ENCODE measurements at regions not wholly inside any gene's neighbourhood (a gene's known extent, or its start where the extent isn't known, plus 50 kb on each side); places are given as distances from the start of the nearest gene placed in this dataset.
"Not testable (repeated sequence)": the region's sequence is repeated elsewhere in the genome, so short reads cannot be mapped to it uniquely, and the experiment has no call there.

DNA sequence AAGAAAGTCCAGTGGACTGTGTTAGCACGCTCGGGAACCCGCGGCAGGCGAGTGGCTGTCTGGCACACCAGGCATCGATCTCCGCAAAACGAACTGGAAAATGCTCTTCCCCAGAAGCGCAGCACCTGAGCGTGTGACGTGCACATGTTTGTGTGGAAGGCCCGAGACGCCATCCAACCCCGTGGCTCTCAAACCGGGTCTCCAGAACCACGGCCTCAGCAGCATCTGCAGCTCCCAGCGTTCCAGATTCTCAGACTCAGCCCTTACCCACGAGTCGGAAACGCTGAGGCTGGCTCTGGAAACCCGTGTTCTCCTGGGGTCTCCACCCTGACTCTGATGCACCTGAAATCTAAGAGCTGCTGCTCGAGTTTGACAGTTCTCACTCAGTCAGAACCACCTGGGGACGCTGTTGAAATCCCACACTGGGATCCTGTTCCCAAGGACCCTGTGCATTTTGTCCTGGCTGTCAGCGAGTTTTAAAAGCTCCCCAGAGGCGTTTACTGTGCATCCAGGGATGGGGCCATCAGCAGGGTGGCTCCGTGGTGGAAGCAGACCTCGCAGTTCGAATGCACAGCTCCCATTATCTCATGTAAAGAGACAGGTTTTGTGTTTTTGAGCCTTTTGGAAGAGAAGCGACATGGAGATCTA lies 69.0 kb downstream of the DLL1 start:
- no peak for DNase-seq
- no peak for ATAC-seq
- intact Hi-C loops (cut with micrococcal nuclease), result no loop called here

DNA sequence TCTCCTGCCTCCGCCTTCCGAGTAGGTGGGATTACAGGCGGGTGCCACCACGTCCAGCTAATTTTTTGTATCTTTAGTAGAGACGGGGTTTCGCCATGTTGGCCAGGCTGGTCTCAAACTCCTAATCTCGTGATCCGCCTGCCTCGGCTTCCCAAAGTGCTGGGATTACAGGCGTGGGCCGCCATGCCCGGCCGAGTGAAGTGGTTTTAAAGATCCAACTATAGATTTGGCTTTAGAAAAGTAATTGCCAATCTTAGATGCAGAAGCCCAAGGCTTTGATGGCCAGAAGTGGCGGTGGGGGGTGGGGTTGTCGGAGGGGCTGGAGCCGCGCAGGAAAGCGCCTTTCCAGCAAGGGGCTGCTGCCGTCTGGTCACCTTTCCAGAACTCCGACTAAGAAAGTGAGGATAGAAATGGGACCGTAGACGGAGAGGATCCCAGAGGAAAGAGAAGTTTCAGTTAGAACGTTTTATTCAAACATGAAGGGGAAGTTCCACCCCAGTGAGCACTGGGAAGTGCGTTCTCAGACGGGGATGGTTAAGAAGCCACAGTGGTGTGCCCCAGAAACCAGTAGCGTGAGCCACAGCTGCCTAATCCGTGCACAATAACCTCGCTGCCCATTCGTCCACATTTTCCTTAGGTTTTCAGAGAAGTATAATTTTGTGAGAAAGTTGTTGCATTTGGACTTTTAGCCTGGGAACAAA lies 69.7 kb downstream of the DLL1 start:
- ATAC-seq, result no peak
- intact Hi-C loops (cut with micrococcal nuclease), result no loop called here
- DNase-seq, result no peak

DNA sequence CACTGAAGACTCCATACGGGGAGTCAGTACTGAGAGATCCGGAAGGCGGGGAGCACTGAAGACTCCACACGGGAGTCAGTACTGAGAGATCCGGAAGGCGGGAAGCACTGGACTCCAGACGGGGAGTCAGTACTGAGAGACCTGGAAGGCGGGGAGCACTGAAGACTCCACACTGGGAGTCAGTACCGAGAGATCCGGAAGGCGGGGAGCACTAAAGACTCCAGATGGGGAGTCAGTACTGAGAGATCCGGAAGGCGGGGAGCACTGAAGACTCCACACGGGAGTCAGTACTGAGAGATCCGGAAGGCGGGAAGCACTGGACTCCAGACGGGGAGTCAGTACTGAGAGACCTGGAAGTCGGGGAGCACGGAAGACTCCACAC lies 77.2 kb downstream of the DLL1 start:
- intact Hi-C loops (cut with micrococcal nuclease); ATAC-seq: not testable (repeated sequence)

DNA sequence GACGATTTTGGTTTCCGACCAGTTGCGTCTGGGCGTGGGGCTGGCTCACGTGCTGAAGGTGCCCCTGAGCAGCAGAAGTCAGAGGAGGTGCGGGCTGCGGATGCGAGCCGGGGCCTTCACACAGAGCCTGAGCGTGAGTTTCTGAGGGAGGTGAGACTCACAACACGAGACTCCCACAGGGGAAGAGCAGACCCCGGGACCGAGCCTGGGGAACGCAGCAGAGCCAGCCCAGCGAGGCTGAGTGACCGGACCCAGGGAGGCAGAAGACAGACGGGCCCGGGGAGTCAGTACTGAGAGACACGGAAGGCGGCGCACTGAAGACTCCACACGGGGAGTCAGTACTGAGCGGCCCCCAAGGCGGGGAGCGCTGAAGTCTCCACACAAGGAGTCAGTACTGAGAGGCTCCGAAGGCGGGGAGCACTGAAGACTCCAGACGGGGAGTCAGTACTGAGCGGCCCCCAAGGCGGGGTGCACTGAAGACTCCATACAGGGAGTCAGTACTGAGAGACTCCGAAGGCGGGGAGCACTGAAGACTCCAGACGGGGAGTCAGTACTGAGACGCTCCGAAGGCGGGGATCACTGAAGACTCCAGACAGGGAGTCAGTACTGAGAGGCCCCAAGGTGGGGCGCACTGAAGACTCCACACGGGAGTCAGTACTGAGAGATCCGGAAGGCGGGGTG lies 77.8 kb downstream of the DLL1 start:
- no peak for DNase-seq
- intact Hi-C loops (cut with micrococcal nuclease), result no loop called here
- no peak for ATAC-seq

More for the DNA sequence above, 77.2 kb downstream of the DLL1 start:
- not testable (repeated sequence) for DNase-seq

DNA sequence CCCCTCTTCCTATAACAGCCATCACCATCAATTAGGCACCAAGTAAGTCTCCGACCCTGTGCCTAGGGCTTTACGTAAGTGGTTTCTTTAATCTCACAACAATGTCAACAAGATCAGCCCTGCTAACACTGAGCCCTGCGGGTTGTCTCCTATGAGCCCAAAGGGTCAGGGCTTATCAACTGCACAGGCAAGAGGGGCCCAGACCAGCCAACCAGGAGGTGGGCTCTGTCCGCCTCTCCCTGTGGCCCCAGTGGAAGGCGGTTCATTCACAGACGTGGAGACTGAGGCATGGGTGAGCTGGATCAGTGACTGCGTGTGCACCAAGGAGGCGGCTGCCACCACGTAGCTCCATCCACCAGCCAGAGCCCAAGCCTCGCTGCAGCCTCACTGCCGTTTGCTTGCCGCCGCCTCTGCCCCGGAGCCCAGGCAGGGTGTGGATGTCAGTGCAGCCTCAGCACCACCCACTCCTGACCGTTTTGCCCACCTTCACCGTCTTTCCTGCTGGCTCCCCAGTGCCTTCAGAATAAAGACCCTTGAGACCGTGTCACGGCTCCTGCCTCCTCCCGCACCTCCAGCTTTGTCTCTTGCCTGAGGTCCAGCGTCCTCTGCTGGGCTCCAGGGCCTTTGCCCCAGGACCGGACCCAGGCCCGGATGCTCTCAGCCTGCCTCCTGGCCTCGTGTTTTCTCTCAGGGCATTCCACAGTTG lies 78.7 kb downstream of the DLL1 start:
- ATAC-seq, result no peak
- DNase-seq, result no peak
- intact Hi-C loops (cut with micrococcal nuclease), result no loop called here

DNA sequence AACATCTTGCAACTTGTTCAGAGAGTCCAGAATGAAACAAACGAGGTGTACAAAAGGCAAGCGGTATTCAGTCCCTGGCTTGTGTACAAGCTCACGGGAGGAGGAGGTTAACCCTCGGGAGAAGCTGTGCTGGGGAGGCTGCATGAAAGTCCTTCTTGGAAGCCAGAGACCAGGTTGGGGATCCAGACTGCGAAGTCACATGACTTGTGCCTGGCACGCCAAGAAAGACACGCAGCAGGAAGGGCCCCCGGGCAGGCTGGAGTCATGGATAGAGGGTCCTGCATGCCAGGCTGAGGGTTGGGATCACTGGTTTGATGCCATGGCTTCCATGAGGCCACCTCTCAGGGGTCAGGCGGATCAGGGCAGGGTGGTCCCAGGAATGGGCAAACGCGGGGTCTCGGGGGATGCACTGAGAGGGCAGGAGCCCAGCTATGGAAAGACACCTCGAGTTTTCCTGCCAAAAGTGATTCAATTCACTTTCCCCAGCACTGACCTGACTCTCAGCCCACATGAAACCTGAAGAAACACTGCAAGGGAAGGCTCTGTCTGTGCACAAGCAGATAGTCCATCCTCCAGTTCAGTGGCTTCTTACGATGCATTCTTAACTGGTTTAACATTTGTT lies 79.4 kb downstream of the DLL1 start:
- DNase-seq (no peak), ATAC-seq (no peak)
- intact Hi-C loops (cut with micrococcal nuclease), result no loop called here

DNA sequence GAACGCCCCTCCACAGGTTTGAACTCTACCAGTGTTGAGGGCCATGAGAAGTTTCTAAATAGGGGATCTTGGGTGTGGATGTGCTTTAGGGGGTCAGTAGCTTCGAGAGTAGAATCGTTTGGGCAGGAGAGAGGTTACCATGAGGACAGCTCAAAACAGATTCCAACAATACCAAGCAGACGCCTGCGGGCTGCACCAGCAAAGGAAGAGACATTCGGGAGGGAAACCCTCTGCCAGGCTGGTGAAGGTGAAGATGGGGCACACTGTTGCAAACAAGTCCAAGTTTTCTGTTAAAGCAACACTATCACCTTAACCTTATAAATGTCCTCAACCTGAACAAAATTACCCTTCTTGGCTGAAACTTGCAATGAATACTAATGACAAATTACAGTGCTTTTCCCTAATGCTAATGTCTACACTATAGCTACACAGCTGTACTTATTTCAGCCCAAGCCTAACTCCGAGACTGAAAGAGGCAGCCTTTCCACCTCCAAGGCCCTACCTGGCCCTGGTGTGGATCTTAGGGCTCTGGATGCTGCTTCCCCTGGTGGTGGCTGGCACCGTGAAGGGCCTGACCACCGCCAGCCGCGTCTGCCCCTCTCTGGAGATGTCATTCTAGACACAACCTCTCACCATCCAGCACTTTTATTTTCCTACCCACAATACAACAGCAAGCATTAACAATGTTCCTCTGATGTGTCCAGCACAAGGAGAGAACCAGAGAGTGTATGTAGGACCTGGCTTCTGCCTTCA lies 80.1 kb downstream of the DLL1 start:
- intact Hi-C loops (cut with micrococcal nuclease), result no loop called here
- no peak for ATAC-seq
- DNase-seq, result no peak

DNA sequence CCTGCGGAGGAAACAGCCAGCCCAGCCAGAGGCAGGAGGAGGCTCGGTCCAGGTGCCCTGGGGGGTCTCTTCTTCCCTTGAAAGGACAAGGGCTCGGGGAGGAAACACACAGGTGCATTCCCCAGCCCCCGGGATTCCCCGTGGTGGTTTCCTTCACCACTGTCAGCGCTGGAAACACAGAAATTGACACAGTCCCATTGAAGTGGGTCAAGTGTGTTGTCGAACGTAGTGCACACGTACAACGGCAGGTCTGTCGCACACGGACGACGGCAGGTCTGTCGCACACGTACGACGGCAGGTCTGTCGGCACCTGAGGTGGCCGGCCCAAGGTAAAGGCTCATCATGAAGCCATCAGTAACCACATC lies 80.9 kb downstream of the DLL1 start:
- DNase-seq (peak; percentile 19), ATAC-seq (no peak)
- intact Hi-C loops (cut with micrococcal nuclease), result no loop called here

DNA sequence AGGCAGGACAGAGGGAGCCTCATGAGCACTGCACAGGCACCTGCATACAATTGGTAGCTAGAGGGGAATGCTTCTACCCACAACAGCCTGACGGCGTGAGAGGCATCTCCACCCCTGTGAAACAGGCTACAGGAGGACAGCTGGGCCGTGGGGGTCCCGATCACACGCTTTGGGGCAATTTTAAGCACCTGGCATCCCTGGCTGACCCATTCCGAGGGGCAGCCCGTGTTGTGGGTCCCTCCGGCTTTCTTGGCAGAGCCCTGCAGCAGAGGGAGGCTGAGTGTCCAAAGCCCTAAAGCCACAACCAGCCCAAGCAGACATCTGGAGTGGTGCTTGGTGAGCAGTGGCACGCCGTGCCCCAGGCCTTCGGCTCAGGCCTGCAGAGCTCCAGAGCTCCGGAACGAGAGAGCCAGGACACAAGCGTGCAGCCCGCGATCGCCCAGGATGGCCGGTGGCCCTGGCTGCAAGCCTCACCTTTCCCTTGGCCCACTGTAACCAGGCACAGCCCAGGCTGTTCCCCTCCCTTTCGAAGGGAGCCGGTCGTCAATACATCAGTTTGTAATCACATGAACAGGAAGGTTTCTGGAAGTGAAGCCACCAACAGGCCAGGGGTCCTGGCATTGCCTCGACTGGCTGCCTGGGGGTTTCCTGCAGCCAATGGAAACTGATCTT lies 81.4 kb downstream of the DLL1 start:
- intact Hi-C loops (cut with micrococcal nuclease), result no loop called here
- no peak for ATAC-seq
- DNase-seq, result peak; percentile 26

DNA sequence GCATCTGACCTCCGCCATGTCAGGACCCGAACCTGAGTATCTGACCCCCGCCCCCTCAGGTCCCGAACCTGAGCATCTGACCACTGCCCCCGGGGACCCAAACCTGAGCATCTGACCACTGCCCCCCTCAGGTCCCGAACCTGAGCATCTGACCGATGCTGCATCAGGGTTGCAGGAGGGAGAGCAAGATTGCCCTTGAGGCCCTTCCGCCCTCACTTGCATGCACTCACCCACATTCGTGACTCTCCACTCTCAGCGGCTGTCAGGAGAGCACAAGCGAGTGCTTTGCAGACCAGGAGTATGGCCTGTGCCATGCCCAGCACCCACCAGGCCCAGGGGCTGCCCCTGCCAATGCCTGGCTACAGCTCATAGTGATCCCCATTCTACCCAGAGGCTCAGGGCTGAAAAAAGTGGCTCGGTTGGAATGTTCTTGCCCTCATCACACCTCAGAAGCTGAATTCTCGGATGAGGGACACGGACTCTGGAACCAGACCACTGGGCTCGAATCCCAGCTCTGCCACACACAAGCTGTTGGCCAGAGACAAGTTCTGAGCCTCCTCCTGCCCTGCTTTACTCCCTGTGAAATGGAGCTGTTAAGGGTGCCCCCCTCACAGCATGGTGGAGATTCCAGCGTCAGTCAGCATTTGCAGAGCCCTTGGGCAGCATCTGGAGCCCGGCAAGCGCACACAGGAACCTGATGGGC lies 82.1 kb downstream of the DLL1 start:
- intact Hi-C loops (cut with micrococcal nuclease), result no loop called here
- DNase-seq, result peak; percentile 10

DNA sequence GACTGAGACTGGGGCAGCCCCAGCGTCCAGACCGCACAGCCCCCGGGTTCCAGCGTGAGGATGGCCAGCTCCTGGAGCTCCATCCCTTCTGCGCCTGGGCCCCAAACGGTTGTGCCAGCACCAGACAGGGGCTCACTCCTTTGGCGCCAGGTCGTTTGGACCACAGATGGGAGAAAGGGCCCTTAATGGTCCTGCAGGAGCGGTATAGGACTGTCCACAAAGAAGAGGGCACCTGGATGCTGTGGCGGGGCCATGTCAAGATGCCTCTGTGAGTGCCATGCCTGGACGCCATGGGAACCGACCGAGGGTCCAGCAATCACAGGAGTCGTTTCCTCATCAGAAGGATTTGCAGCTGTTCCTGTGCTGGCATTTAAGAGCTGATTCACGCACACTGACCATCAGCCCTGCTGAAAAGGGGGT lies 82.7 kb downstream of the DLL1 start:
- ATAC-seq, result no peak
- DNase-seq, result peak; percentile 13
- intact Hi-C loops (cut with micrococcal nuclease), result no loop called here

More for the DNA sequence above, 82.1 kb downstream of the DLL1 start:
- no peak for ATAC-seq

DNA sequence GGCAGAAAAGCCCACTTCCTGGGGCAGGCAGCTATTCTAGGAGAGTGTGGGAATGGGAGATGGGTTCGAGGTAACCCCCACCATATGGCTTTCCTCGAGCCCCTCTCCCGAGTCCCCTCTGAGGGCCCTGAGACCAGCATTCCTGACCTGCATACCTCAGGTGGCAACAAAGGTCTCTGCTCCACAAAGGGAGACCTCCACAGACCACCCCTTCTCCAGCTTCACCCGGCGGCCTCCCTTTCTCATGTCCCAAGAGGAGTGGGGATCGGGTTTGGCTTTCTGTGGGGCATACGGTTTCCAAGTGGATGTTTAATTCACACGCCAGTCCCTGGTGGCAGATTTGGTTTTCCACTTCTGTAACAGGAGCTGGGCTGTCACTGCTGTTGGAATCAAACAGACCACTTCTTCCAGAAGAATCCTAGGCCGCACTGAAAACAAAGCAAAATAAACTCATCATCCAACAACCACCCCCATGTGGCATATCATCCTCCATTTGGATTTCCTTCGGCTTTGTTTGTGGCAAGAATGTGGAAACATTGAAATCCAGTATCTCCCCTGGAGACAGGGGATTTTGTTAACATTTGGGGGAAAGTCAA lies 83.2 kb downstream of the DLL1 start:
- no peak for DNase-seq
- intact Hi-C loops (cut with micrococcal nuclease), result no loop called here

DNA sequence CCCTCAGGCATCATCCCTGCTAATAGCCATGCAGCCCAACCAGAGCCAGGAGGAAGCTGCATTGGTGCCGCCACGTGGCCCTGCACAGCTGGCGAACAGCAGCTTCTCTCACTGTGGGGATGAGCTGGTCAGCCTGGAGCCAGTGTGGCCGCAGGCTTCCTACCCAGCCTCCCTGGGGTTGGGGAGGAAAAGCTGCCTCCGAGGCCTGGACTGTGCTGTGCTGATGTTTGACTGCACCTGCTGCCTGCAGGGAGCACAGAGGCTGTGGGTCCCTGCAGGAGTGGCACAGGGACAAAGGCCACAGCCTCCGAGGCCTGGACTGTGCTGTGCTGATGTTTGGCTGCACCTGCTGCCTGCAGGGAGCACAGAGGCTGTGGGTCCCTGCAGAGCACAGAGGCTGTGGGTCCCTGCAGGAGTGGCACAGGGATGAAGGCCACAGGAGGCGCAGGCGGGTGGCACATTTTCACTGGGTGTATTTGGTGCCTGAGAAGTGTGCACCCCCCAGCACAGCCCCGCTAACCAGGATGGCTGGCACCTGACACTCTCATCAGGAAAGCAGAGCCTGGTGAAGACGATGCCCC lies 83.9 kb downstream of the DLL1 start:
- intact Hi-C loops (cut with micrococcal nuclease), result no loop called here
- peak; percentile 18 for DNase-seq
- ATAC-seq, result no peak

More for the DNA sequence above, 83.2 kb downstream of the DLL1 start:
- ATAC-seq, result no peak

DNA sequence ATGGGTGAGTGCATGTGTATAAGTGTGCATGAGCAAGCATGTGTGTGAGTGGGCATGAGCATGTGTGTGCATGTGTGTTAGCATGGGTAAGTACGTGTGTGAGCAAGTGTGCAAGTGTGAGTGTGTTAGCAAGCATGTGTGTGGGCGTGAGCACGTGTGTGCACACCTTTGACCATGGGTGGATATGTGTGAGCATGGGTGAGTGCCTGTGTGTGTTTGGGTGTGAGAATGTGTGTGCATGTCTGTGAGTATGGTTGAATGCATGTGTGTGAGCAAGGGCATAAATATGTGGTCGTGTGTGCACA lies 84.6 kb downstream of the DLL1 start:
- intact Hi-C loops (cut with micrococcal nuclease), result no loop called here
- DNase-seq, result no peak
- no peak for ATAC-seq

DNA sequence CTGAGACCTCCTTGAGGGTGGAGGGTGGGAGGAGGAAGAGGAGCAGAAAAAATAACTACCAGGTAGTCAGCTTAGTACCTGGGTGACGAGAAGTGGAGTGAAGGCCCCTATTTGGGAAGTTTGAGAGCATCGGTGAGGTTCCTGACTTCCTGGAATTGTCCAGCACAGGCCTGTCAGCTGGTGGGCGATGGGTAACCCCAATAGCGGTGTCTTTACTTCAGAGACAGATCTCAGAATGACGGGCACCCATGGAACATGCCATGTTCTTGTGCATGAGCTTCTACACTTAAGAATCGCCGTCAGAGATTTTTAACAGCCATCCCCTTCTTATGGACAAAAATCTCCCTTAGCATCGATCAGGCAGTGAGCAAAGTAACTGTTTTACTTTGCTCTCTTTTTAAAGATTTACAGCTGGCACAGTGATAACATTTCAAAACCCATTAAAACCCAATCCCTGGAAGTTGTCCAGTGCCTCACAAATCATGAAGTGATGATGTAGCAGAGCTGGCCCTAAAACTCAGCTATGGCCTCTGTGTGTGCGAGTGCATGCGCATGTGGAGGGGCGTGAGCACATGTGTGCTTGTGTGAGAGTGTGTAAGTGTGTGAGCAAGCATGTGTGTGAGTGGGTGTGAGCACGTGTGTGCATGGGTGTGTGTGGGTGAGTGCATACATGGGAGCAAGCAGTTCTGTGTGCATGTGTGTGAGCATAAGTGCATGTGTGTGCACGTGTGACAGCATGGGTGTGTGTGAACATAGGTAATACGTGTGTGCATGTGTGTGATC lies 85.2 kb downstream of the DLL1 start:
- intact Hi-C loops (cut with micrococcal nuclease), result no loop called here
- DNase-seq (no peak), ATAC-seq (no peak)

DNA sequence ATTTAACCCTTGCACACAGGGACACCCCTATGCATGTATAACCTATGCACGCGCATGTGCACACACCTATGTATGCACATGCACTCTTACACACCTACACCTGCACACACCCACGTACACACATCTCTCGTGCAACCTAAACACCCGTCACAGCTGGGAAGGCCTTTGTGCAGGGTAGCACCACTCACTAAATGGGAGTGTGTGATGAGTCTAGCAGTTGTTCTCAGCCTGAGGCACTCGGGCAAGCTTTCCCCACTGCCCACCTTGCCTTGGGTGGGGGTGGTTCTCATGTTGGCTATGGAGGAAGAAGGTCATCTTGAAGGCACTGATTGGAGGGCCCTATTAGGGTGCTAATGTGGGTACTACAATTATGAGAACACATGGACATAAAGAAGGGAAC lies 85.8 kb downstream of the DLL1 start:
- intact Hi-C loops (cut with micrococcal nuclease), result no loop called here
- ATAC-seq (no peak), DNase-seq (no peak)

DNA sequence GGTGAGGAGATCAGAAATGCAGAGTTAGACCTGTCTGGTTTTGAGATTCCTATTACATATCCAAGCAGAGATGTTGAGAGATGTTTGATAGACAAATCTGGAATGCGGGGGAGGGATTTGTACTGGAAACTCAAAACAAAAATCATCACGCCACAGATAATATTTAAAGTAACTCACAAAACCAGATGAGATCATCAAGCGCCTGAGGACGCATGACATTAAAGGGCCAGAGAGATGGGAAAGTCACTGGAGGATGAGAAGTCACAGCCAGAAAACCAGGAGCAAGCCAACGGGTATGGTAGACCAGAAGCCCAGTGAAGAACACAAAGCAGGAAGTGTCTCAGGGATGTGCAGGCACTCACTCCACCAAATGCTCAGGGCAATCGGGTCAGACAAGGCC lies 87.7 kb downstream of the DLL1 start:
- DNase-seq, result peak; percentile 11
- intact Hi-C loops (cut with micrococcal nuclease), result no loop called here
- ATAC-seq, result no peak
